ENCODE measurements at regions not wholly inside any gene's neighbourhood (a gene's known extent, or its start where the extent isn't known, plus 50 kb on each side); places are given as distances from the start of the nearest gene placed in this dataset.

DNA sequence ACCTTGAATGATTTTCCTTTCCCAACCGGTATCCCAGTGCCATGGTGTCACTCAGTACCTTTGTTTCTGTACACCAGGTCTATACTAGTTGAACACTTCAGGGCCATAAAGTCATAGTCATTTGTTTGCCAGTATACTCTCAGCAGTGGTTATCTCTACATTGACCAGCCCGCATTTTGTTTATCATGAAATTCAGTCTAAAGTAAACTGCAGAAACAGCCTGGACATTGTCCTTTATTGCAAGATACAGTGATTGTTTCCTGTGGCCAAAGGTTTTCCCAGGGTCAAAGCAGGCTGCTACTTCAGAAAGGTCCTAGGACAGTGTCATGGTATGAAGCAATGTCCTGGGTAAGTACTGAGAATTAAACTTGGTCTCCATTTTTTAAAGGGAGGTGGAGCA lies 407.4 kb downstream of the RWDD3 start:
- Histone ChIP-seq H3K4me1 (ENCODE audit: control insufficient read depth in 1 of 2, insufficient read depth in 2 of 2, low read length in 2 of 2) (no peaks in the 10 kb centered on the region), H3K36me3 (replicated peaks in 1 of 2; ENCODE audit: control insufficient read depth in 1 of 2, insufficient read depth in 2 of 2, low read length in 2 of 2) (no peaks in the 10 kb centered on the region), H3K9ac (ENCODE audit: insufficient read depth, low read length, poor library complexity, severe bottlenecking) (no peak overlapping the region), H4K20me1 (ENCODE audit: insufficient read depth, low read length) (no peaks in the 10 kb centered on the region), H3K27ac (ENCODE audit: low read depth in 1 of 2, low read length in 2 of 2) (no peak overlapping the region), H3K4me2 (replicated peaks; ENCODE audit: extremely low read depth, low read length, poor library complexity, severe bottlenecking) (no peak overlapping the region), H2AFZ (ENCODE audit: insufficient read depth, low read depth, low read length, poor library complexity, severe bottlenecking) (no peak overlapping the region), H3K27me3 (ENCODE audit: control insufficient read depth in 2 of 2, insufficient read depth in 2 of 2, low read length in 2 of 2) (no peaks in the 10 kb centered on the region), H3K79me2 (ENCODE audit: insufficient read depth, low read length) (no peaks in the 10 kb centered on the region), H3K4me3 (replicated peaks in 1 of 3; ENCODE audit: low read depth in 2 of 3, low read length in 3 of 3) (no peak overlapping the region), H3K9me3 (replicated peaks in 1 of 2; ENCODE audit: control insufficient read depth in 1 of 2, insufficient read depth in 1 of 2, low read length in 2 of 2) (peaks cover 9 to 15% of the 10 kb centered on the region in 2 donors)
- WGBS (ENCODE audit: insufficient coverage) = 80% methylated on average over 1 of the region's 2 CpGs
- no peak for DNase-seq
- TF ChIP-seq, protein P1, sequence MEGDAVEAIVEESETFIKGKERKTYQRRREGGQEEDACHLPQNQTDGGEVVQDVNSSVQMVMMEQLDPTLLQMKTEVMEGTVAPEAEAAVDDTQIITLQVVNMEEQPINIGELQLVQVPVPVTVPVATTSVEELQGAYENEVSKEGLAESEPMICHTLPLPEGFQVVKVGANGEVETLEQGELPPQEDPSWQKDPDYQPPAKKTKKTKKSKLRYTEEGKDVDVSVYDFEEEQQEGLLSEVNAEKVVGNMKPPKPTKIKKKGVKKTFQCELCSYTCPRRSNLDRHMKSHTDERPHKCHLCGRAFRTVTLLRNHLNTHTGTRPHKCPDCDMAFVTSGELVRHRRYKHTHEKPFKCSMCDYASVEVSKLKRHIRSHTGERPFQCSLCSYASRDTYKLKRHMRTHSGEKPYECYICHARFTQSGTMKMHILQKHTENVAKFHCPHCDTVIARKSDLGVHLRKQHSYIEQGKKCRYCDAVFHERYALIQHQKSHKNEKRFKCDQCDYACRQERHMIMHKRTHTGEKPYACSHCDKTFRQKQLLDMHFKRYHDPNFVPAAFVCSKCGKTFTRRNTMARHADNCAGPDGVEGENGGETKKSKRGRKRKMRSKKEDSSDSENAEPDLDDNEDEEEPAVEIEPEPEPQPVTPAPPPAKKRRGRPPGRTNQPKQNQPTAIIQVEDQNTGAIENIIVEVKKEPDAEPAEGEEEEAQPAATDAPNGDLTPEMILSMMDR (IDR thresholded peaks at IDR 0.05) = no peak
- peaks cover 0 to 2% (median 0%) of the 10 kb centered on the region in 3 donors for H3K27me3 Mint-ChIP-seq (ENCODE audit: low read depth in 3 of 3)
- peaks cover 0 to 33% (median 5%) of the 10 kb centered on the region in 7 donors for H3K9me3 Mint-ChIP-seq
- no peak overlapping the region for H3K27ac Mint-ChIP-seq
- H3K4me1 Mint-ChIP-seq = no peaks in the 10 kb centered on the region
- no peaks in the 10 kb centered on the region for H3K36me3 Mint-ChIP-seq
- intact Hi-C loops (cut with micrococcal nuclease) = no loop called here
- H3K4me3 Mint-ChIP-seq = no peak overlapping the region

DNA sequence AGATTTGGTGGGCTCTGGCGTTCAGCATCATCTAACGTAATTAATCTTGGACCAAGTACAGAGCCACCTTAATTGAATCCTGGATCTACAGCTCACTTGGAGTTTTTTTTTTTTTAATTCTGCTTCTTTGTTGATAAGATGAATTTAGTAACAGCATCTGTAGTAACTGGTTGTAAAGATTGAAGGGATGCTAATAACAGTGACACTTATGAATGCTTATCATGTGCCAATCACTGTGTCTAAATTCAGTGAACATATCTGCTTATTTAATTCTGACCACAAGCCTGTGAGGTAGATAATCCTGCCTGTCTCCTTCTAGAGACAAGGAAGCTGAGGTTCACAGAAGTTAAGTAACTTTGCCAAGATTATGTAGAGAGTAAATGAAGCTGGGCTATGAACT lies 408.0 kb downstream of the RWDD3 start:
- Histone ChIP-seq H4K20me1 (ENCODE audit: insufficient read depth, low read length) (no peaks in the 10 kb centered on the region), H3K9ac (ENCODE audit: insufficient read depth, low read length, poor library complexity, severe bottlenecking) (no peak overlapping the region), H3K4me2 (replicated peaks; ENCODE audit: extremely low read depth, low read length, poor library complexity, severe bottlenecking) (no peak overlapping the region), H3K36me3 (replicated peaks in 1 of 2; ENCODE audit: control insufficient read depth in 1 of 2, insufficient read depth in 2 of 2, low read length in 2 of 2) (no peaks in the 10 kb centered on the region), H3K79me2 (ENCODE audit: insufficient read depth, low read length) (no peaks in the 10 kb centered on the region), H3K9me3 (replicated peaks in 1 of 2; ENCODE audit: control insufficient read depth in 1 of 2, insufficient read depth in 1 of 2, low read length in 2 of 2) (peaks cover 15 to 17% of the 10 kb centered on the region in 2 donors), H3K4me1 (ENCODE audit: control insufficient read depth in 1 of 2, insufficient read depth in 2 of 2, low read length in 2 of 2) (no peaks in the 10 kb centered on the region), H2AFZ (ENCODE audit: insufficient read depth, low read depth, low read length, poor library complexity, severe bottlenecking) (no peak overlapping the region), H3K27me3 (ENCODE audit: control insufficient read depth in 2 of 2, insufficient read depth in 2 of 2, low read length in 2 of 2) (no peaks in the 10 kb centered on the region), H3K27ac (ENCODE audit: low read depth in 1 of 2, low read length in 2 of 2) (no peak overlapping the region), H3K4me3 (replicated peaks in 1 of 3; ENCODE audit: low read depth in 2 of 3, low read length in 3 of 3) (no peak overlapping the region)
- no peak for DNase-seq
- TF ChIP-seq, protein P1 (IDR thresholded peaks at IDR 0.05) = no peak
- WGBS (ENCODE audit: insufficient coverage) = 100% methylated on average over 2 of the region's 2 CpGs
- Mint-ChIP-seq H3K36me3 (no peaks in the 10 kb centered on the region), H3K27ac (no peak overlapping the region), H3K4me1 (no peaks in the 10 kb centered on the region), H3K9me3 (peaks cover 3 to 37% (median 11%) of the 10 kb centered on the region in 7 donors), H3K27me3 (ENCODE audit: low read depth in 3 of 3) (peaks cover 0 to 2% (median 0%) of the 10 kb centered on the region in 3 donors), H3K4me3 (no peak overlapping the region)
- intact Hi-C loops (cut with micrococcal nuclease) = no loop called here

Data from CD14-positive monocyte (primary cell).